NOMO-1 (cell line): ENCODE measurements at regions not wholly inside any gene's neighbourhood (a gene's known extent, or its start where the extent isn't known, plus 50 kb on each side); places are given as distances from the start of the nearest gene placed in this dataset.
"Not testable (repeated sequence)": the region's sequence is repeated elsewhere in the genome, so short reads cannot be mapped to it uniquely, and the experiment has no call there.

Experiments used
- DNase-seq, 2 experiments: peaks; one replicate each; lab custom pipeline; 2025; ENCODE audit not compliant: unreplicated experiment in 2 of 2; lab: John Stamatoyannopoulos, UW

- DNase-seq, result no peak
These were observed 472.5 kb downstream of the PID1 start for GRCh38 chr2:228798458-228799207.

- no peak for DNase-seq
These were observed 474.7 kb downstream of the PID1 start for GRCh38 chr2:228796386-228796785.

GRCh38 chr2:228793116-228793515, 478.0 kb downstream of the PID1 start:
- DNase-seq, result no peak

- DNase-seq, result no peak
These were observed 484.2 kb downstream of the PID1 start for GRCh38 chr2:228786901-228787300.

GRCh38 chr2:228782281-228782680, 488.8 kb downstream of the PID1 start:
- DNase-seq, result no peak

GRCh38 chr2:228777855-228778355, 493.2 kb downstream of the PID1 start:
- DNase-seq, result no peak

GRCh38 chr2:228774548-228774947, 496.5 kb downstream of the PID1 start:
- no peak for DNase-seq

GRCh38 chr2:228771774-228772173, 499.3 kb downstream of the PID1 start:
- DNase-seq, result no peak

- DNase-seq, result no peak
These were observed 499.8 kb downstream of the PID1 start for GRCh38 chr2:228771315-228771714.

GRCh38 chr2:228768818-228769217, 502.3 kb downstream of the PID1 start:
- DNase-seq, result no peak

GRCh38 chr2:228768141-228768540, 502.9 kb downstream of the PID1 start:
- DNase-seq, result not testable (repeated sequence)

GRCh38 chr2:228767196-228767595, 503.9 kb downstream of the PID1 start:
- DNase-seq, result no peak

- DNase-seq, result no peak
These were observed 507.6 kb downstream of the PID1 start for GRCh38 chr2:228763379-228763981.

GRCh38 chr2:228762565-228762964, 508.5 kb downstream of the PID1 start:
- DNase-seq, result no peak

- DNase-seq, result not testable (repeated sequence)
These were observed 515.4 kb downstream of the PID1 start for GRCh38 chr2:228755661-228756060.

- no peak for DNase-seq
These were observed 523.6 kb downstream of the PID1 start for GRCh38 chr2:228747483-228747882.

- DNase-seq, result no peak
These were observed 532.3 kb downstream of the PID1 start for GRCh38 chr2:228738671-228739380.

- no peak for DNase-seq
These were observed 535.4 kb downstream of the PID1 start for GRCh38 chr2:228735697-228736096.

GRCh38 chr2:228731517-228731916, 539.6 kb downstream of the PID1 start:
- DNase-seq, result no peak

GRCh38 chr2:228728961-228729360, 542.1 kb downstream of the PID1 start:
- no peak for DNase-seq

- DNase-seq, result no peak
These were observed 543.5 kb upstream of the SPHKAP start for GRCh38 chr2:228725031-228725430.

- DNase-seq, result no peak
These were observed 542.1 kb upstream of the SPHKAP start for GRCh38 chr2:228723599-228723998.
